KG1 (cell line): ENCODE measurements at regions not wholly inside any gene's neighbourhood (a gene's known extent, or its start where the extent isn't known, plus 50 kb on each side); places are given as distances from the start of the nearest gene placed in this dataset.
"Not testable (repeated sequence)": the region's sequence is repeated elsewhere in the genome, so short reads cannot be mapped to it uniquely, and the experiment has no call there.

Experiments used
- DNase-seq: peaks from one replicate; lab custom pipeline; 2025; lab: John Stamatoyannopoulos, UW

DNA sequence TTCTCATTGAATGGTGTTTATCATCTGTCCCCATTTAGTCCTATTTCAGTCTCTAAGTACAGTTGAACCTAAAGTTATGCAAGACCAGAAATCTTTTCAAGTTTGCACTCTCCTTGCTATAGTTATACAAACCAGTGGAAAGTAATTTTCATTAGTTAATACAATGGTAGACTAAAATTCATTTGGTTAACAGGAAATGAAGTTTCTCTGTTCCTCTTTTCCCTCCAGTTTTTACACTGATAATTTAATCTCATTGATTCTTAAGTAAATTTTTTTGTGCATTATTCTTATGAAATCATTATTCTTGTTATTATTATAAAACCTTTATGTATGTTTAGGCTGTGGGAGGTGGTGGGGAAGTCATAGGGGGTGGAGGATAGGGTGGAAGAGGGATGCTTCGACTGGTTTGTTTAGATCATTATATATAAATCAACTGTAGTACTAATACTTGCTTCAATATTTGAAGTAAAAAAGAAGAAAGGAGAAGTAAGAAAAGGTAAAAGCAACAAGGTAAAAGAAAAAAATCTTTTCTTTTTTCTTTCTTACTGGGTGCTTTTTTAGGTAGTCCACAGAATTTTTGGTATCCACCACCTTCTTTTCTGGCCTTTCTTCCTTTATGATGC lies 104.1 kb downstream of the GPR85 start:
- no peak for DNase-seq

DNA sequence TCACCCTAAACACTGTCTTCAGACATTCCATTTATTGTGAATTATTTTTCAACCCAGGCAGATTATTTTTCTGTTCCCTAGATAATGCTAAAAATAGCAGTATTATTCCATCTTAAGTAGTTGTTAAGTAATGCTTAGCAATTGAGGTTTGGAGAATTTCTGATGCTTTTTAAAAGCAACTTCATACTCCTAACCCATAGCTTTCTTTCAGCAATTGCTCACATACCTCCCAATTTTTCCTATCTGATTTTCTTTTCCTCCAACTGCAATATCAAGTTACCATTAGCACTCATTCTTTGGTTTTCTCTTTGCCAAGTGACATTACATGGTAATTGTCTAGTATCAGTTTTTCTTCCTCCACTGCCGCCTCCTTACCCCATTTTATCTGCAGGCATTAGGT lies 104.7 kb downstream of the GPR85 start:
- no peak for DNase-seq

DNA sequence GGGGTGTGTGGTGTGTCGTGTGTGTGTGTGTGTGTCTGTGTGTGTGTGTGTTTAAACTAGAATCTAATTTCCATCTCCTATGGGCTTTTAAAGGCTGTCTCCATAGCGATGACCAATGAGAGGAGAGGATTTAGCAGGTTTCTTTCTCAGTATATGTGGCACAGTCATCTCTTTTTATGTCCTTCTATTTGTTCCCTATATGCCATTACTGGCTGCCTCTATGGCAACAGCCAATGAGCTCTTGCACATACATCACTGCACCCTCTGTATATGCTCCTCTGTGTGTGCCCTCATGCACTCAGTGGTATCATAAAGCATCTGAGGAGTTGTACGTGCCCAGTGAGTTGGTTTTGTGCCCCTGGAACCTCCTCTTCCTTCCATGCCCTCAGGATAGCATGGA lies 107.6 kb downstream of the GPR85 start:
- not testable (repeated sequence) for DNase-seq

DNA sequence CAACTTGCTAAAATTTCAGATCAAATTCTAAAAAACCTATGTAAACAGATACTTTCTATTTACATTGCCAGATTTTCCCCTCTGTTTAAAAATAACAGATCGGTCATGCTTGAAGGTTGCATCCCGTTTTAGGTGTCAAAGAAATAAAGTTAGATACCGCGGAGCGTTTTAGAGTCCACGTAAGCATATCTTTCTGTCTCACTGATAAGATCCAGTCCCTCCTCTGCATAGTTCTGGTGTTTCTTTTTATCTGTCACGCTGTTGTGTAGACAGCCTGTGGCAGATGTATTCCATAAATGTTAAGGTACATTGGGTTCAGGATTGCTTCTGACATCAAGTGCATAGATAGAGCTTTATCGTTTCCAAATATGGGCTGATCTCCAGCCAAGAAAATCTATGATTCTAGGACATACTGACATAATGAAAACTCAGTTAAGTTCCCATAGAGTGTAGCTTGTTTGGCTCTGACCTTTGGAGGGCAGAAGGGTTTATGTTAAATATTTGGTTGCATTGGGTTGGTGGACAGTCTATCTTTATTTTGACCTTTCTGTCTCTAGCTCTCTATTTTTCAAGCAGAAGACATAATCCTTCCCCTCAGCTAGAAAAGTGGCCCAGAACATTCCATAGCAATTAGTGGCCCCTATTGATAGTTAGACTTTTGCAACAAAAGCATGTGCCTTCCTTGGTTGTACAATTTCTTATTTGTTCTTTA lies 109.2 kb downstream of the GPR85 start:
- not testable (repeated sequence) for DNase-seq

DNA sequence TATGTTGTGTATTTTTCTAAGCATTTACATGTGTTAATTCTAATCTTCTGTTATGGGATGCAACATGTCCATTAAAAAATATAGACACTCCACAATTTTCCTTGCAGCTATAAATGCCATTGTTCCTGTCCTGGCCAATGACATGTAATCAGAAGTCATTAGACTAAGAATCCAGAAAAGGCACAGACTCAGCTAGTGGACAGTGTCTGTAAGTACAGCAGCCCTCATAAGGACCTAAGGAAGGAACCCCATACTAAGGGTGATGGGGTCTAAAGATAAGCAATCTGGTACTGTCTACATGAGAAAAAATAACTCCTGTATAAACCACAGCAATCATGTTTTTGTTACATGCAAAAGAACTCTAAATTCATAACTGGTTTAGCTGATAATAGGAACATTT lies 115.9 kb downstream of the GPR85 start:
- no peak for DNase-seq

DNA sequence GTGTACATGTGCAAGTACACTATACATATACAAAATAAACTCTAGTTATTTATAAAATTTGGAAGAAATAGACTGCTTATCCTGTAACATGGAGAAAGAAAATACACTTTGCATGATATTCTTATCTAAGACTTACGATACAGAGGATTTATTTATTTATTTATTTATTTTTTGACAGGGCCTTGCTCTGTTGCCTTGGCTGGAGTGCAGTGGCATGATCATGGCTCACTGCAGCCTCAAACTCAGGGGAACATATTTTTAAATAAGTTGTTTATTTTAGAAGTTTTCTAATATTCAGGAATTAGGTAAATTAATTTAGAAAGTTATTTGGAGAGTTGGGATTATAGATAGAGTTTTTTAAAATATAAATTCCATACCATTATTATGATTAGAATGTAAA lies 116.7 kb downstream of the GPR85 start:
- no peak for DNase-seq

DNA sequence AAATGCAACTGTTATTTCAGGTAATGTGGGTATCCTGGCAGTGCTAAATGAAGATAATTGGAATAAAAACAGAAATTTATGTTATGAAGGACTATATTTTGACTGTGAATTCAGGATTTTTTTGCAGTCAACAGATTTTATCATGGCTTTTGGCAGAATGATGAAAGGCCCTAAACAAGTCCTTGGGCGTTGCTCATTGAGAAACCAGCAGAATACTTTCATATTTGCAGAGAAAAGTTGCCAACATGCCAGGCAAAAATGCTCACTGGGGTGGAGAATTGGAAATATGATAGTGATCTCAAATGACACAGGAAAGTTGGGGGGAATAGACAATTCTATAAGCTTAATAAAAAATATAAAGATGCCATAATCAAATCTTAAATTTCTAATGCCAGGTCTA lies 121.1 kb downstream of the GPR85 start:
- DNase-seq, result no peak

DNA sequence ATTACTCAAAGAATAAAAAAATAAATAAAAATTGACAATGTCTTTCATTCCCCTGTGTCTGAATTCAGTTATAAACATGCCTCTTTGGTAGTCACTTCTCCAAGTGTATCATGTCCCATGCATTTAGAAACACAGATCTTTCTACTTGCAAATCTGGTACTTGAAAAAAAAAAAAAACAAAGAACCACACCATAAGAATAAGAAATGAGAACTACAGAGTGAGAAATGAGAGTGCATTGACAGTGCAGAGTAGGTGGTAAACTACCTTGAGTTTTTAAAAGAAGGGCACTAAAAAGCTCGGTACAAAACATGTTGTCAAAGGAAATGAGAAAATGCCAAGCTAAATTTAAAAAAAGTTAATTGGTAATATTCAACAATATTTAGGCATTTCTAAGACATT lies 123.0 kb downstream of the GPR85 start:
- DNase-seq, result no peak

DNA sequence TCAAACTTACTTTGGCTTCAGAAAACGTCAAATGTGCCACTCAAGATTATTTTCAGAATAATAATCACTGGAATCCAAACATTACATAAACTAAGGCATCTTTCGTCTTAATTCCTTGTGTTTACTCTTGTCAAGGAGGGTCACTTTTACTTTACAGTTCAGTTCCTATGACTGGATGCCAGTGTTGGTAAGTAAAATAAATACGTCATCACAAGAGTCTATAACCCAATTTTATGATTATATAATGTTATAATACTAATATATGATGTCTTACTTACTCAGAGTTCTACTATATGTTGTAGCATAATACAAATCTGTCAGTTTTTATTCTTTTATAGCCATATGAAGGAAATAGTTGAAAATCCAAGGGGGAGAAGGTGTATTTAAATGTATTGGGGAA lies 123.8 kb downstream of the GPR85 start:
- no peak for DNase-seq

DNA sequence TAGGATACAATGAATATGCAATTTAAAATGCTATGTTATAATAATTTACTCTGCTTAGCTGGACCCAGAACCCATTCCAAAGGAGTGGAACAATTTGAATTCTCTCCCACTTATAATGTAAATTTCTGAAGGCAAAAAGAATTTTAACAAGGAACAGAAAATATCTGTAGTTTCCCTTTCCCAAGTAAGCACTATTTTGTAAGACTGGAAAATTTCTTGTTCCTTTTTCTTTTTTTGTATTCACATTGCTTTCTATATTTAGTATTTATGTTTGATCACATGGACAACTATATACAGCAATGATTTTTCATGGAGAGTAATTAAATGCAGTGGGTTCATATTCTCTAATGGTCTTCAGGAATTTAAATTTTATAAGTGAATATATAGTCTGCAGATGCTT lies 127.4 kb downstream of the GPR85 start:
- no peak for DNase-seq

DNA sequence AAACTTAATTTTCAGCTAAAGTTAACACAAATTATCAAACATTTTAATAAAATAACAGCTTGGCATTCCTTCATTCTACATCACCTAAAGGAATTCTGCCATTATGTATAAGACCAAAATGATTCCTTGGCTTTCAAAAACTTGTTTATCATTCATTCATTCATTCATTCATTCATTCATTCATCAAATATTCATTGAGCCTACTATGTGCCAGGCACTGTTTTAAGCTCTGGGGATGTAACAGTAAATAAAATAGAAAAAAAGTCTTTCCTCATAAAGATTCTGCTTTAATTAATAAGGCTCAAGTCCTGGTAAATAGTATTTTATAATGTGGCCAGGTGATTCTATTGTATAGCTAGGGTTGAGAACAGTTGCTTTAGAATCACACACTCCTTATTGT lies 127.9 kb downstream of the GPR85 start:
- DNase-seq, result no peak

DNA sequence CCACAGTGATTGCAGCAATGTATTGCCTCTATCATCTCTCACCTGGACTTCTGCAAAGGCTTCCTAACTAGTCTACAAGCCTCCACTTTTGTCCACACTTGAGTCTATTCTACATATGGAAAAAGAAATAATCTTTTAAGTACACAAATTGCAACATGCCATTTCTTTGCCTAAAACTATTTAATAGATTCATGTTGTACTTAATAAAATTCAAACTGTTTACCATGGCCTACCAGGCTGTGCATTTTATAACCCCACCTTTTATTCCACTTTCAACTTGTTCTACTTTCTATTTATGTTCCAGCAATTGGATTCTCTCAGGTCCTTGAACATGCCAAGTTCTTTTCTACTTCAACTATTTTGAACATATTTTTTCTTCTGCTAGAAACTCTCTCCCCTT lies 128.7 kb downstream of the GPR85 start:
- no peak for DNase-seq

DNA sequence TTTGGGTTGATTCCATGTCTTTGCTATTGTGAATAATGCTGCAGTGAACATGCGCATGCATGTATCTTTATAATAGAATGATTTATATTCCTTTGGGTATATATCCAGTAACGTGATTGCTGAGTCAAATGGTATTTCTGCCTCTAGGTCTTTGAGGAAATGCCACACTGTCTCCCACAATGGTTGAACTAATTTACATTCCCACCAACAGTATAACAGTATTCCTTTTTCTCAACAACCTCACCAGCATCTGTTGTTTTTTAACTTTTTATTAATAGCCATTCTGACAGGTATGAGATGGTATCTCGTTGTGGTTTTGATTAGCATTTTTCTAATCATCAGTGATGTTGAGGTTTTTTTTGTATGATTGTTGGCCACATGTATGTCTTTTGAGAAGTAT lies 133.6 kb downstream of the GPR85 start:
- DNase-seq, result not testable (repeated sequence)

DNA sequence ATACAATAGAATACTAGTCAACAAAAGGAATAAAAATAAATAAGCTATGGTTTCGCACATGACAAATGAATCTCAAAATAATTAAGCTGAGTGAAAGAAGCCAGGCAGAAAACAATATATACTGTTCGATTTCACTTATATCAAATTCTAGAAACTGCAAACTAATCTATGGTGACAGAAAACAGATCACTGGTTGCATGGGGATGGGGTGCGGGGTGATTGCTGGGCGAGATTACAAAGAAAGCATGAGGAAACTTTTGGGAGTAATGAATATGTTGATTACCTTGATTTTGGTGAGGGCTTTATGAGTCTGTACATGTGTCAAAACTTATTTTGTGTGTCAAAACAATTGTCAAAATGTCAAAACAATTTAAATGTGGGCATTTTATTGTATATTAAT lies 135.6 kb downstream of the GPR85 start:
- no peak for DNase-seq

DNA sequence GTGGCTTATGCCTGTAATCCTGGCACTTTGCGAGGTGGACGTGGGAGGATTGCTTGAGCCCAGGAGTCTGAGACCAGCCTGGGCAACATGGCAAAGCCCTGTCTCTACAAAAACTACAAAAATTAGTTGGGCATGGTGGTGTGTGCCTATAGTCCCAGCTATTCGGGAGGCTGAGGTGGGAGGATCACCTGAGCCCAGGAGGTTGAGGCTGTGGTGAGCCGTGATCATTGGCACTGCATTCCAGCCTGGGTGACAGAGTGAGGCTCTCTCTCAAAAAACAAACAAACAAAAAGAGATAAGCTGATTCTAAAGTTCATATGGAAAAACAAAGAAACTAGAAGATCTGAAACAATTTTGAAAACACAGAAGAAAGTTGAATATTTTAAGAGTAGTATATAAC lies 136.9 kb downstream of the GPR85 start:
- not testable (repeated sequence) for DNase-seq

DNA sequence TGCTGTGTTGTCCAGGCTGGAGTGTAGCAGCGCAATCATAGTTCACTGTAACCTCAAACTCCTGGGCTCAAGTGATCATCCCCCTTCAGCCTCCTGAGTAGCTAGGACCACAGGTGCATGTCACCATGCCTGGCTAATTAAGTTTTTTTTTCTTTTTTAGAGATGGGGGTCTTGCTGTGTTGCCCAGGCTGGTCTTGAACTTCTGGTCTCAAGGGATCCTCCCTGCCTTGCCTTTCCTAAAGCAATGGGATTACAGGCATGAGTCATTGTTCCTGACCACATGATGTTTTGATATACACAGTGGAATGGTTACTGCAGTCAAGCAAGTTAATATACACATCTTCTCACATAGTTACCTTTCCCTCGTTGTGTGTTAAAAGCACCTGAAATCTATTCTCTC lies 140.3 kb downstream of the GPR85 start:
- no peak for DNase-seq

DNA sequence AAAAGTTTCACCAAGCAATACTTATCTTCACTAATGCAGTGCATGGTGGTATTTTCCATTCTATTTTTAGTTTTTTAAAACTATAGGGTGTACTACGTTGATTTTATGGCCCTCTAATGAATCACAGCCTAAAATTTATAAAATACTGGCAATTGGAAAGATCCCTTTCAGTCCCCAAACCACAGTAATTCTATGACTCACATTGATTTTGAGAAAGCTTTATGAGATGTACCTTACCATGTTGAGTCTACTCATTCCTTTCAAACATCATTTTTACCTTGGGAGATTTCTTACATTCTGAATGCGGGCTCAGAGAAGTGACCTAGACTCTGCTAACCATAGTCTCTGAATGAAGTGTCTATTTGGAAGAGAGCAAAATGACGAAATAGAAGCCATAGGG lies 141.6 kb downstream of the GPR85 start:
- DNase-seq, result no peak

DNA sequence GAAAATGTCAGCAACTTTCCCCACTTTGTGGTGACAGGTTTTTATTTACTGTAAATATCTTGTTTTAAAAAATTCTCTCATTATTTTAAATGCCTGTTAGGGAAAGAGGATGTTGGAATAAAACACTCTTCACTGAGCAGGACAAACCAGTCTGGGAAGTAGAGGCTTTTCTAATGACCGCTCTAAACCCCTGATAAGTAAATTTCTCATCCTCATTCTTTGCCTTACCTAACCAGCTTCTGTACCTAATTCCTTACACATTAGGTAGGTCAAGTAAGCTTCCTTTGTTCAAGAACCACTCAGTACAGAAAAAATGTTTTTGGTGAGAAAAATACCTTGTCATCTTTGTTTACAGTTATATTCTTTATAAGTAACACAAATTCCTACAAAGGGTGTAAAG lies 143.6 kb downstream of the GPR85 start:
- no peak for DNase-seq

DNA sequence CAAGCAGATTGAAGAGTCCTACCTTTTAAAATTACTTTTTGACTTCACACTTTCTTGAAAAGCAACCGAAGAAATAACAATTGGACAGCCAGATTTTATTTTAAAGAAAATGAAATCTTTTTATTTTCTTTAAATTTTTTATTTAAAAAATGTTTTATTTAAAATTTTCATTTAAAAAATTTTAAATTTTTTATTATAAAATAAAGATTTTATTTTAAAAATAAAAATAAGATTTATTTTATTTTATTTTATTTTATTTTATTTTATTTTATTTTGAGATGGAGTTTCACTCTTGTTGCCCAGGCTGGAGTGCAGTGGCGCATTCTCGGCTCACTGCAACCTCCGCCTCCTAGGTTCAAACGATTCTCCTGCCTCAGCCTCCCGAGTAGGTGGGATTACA lies 144.5 kb downstream of the GPR85 start:
- not testable (repeated sequence) for DNase-seq

DNA sequence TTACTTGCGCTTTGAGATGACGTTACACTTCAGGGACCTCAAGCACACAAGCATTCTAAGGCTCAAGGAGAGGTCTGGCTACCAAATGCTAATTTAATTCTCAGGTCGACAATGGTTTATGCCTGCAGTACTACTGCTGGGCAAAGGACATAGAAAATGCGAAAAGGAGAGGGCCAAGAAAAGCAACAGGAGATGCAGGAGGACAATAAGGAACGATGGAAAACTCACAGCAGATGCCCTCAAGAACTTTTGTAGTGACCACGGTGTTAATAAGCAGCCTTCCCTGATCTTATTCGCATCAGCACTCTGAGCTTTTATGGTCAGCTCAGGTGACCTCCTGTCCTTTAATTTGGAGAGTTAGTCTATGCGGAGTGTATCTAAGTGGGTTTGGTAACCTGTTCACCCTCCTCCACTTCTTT lies 146.3 kb downstream of the GPR85 start:
- DNase-seq, result peak; percentile 38

DNA sequence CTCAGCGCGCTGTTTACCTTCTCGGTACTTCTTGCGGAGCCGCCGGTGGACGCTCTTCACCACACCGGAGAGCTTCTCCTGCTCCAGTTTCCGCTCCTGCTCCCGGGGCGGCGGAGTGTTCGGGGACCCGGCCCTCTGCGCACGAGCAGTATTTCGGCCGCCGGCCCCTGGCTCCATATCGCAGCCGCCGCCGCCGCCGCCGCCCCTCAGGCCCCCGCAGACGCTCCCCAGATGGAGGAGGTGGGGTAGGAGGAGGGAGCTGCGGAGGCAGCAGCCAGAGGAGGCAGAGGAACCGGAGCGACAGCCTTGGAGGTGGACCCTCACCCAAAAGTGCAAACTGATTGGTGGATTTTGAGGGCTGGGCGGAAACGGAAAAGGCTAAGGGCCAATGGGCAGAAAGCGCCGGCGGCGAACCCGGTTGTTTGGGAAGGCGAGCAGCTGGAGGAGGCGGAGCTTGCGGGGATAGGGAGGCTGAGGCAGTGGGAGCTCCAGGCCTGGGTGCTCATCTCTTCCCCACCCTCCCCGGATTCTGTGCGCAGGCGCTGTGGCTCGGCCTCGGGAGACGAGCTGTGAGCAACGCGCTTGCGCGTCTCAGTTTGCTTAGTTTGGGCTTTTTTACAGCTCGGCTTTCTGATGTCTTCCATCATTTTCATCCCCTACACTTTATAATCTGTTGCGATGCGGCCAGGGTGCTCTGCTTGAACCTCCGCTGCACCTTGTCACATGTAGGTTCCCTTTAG lies 146.9 kb downstream of the GPR85 start:
- DNase-seq, result peak; percentile 70

DNA sequence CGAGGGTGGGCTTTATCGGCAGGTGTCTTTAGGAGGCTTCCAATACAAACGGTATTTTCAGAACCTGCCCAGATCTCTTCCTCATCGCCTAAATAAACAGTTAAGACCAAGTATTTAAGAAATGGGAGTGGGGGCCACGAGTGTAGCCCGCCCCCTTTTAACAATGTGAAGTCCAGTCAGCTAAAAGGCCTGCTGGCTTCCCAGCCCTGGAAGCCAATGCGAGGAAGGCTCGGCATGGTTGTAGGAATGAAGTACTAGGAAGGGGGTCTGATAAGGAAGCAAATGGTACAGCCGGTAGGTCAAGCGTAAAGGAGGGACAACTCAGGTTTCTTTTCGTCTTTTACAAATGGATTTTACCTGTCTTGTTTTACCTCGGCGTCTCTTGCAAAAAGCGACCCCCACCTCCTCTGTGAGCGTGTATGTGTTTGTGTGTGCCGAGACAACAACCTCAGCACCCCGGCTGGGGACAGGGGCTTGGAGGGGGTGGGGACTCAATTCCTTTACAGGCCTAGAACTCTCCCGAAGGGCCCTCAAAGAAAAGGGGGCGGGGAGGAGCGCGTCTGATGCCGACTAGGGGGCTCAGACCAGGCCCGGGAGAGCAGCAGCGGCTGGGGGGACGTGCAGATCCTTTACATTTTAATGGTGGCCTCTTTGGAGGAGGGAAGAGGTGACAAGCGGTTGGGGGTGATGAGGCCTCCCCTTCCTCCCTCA lies 147.6 kb downstream of the GPR85 start:
- no peak for DNase-seq
